Breast epithelium (tissue), 4 donors: ENCODE measurements at regions not wholly inside any gene's neighbourhood (a gene's known extent, or its start where the extent isn't known, plus 50 kb on each side); places are given as distances from the start of the nearest gene placed in this dataset.

ENCODE experiments used
- DNase-seq, 2 donors: peaks; one replicate each; pipeline ENCODE4 v3.0.0-alpha.2; 2019; ENCODE audit warnings: low spot score in 2 of 2
- H3K27ac ChIP-seq, 2 donors: fragments of 200-600 bp; sonication (generic) in 1 of 2; one replicate each; pipeline ENCODE4 v1.5.1; 2016 to 2019; ENCODE audit warnings: mild to moderate bottlenecking in 1 of 2
- H3K27me3 ChIP-seq, 2 donors: fragments of 200-600 bp; sonication (generic) in 1 of 2; one replicate each; pipeline versions ENCODE4 v1.5.1 to v1.6.0; 2017 to 2019; ENCODE audit warnings: control low read depth in 1 of 2, mild to moderate bottlenecking in 1 of 2
- H3K36me3 ChIP-seq: fragments of 200-600 bp; one replicate; pipeline ENCODE4 v1.5.1; 2019
- H3K4me1 ChIP-seq, 2 donors: fragments of 200-600 bp; sonication (generic); one replicate each; pipeline ENCODE4 v1.5.1; 2016 to 2019; ENCODE audit warnings: control low read depth in 1 of 2
- H3K4me3 ChIP-seq, 3 donors: fragments of 200-600 bp; sonication (generic); 1 replicate in 2 of 3; 2 replicates in 1 of 3; pipeline ENCODE4 v1.5.1; 2016 to 2019; ENCODE audit warnings: mild to moderate bottlenecking in 3 of 3, moderate library complexity in 2 of 3
- H3K9me3 ChIP-seq, 2 donors: fragments of 200-600 bp; sonication (generic) in 1 of 2; one replicate each; pipeline ENCODE4 v1.5.1; 2016 to 2019; ENCODE audit warnings: control low read depth in 1 of 2
- CTCF ChIP-seq, 3 donors: fragments of 450-650 bp; IDR thresholded peaks; one replicate each; pipeline ENCODE4 v1.5.1; 2016 to 2017; ENCODE audit warnings: antibody characterized with exemption in 3 of 3, mild to moderate bottlenecking in 3 of 3, moderate library complexity in 3 of 3
- POLR2A ChIP-seq: fragments of 450-650 bp; IDR thresholded peaks from one replicate; pipeline ENCODE4 v1.6.1; 2016; ENCODE audit warnings: antibody characterized with exemption, mild to moderate bottlenecking, moderate library complexity
- POLR2AphosphoS5 ChIP-seq, 3 donors: sonication (generic); formaldehyde crosslinking; IDR thresholded peaks; one replicate each; pipeline ENCODE4 v1.6.1; 2017; ENCODE audit warnings: antibody characterized with exemption in 3 of 3
- intact Hi-C: fragments of 100-400 bp; cut with DNase I; formaldehyde crosslinking; loops from one replicate; pipeline ENCODE4 v1.15.1; 2023; ENCODE audit warnings: low total_unique reads

GRCh38 chr1:4512636-4513035 is 141.8 kb upstream of the AJAP1 start:
- no peak for DNase-seq
- H3K4me1 ChIP-seq: no peaks in the 10 kb centered on the region
- H3K36me3 ChIP-seq: no peaks in the 10 kb centered on the region
- H3K27me3 ChIP-seq: peaks cover 0 to 11% of the 10 kb centered on the region in 2 donors
- no peaks in the 10 kb centered on the region for H3K9me3 ChIP-seq
- H3K4me3 ChIP-seq: no peak overlapping the region
- TF ChIP-seq POLR2A: no peak
- no peak for TF ChIP-seq POLR2AphosphoS5 (IDR thresholded peaks at IDR 0.05)
- TF ChIP-seq CTCF (IDR thresholded peaks at IDR 0.05): no peak
- peak overlapping the region in 1 of 2 donors; percentile 12 for H3K27ac ChIP-seq
- intact Hi-C loops: no loop called here

- TF ChIP-seq POLR2A (no peak), POLR2AphosphoS5 (IDR thresholded peaks at IDR 0.05) (no peak), CTCF (IDR thresholded peaks at IDR 0.05) (no peak)
- Histone ChIP-seq H3K9me3 (no peaks in the 10 kb centered on the region), H3K4me1 (no peaks in the 10 kb centered on the region), H3K27me3 (peaks cover 0 to 11% of the 10 kb centered on the region in 2 donors), H3K4me3 (no peak overlapping the region), H3K27ac (no peak overlapping the region), H3K36me3 (no peaks in the 10 kb centered on the region)
- no peak for DNase-seq
- intact Hi-C loops: no loop called here
Observed at GRCh38 chr1:4513685-4514084, 140.7 kb upstream of the AJAP1 start.

- no peak for TF ChIP-seq POLR2A
- TF ChIP-seq CTCF (IDR thresholded peaks at IDR 0.05): no peak
- no peak for TF ChIP-seq POLR2AphosphoS5 (IDR thresholded peaks at IDR 0.05)
- intact Hi-C loops: no loop called here
Observed at GRCh38 chr1:4515727-4516289, 138.6 kb upstream of the AJAP1 start.

GRCh38 chr1:4516596-4516995 is 137.8 kb upstream of the AJAP1 start:
- peaks cover 0 to 5% of the 10 kb centered on the region in 2 donors for H3K27me3 ChIP-seq
- TF ChIP-seq POLR2A (no peak), CTCF (IDR thresholded peaks at IDR 0.05) (no peak), POLR2AphosphoS5 (IDR thresholded peaks at IDR 0.05) (no peak)
- intact Hi-C loops: no loop called here
- no peaks in the 10 kb centered on the region for H3K4me1 ChIP-seq
- no peak for DNase-seq
- no peak overlapping the region for H3K27ac ChIP-seq
- H3K9me3 ChIP-seq: no peaks in the 10 kb centered on the region
- H3K4me3 ChIP-seq: no peak overlapping the region
- no peaks in the 10 kb centered on the region for H3K36me3 ChIP-seq

More at GRCh38 chr1:4515727-4516289, 138.6 kb upstream of the AJAP1 start:
- Histone ChIP-seq H3K4me3 (no peak overlapping the region), H3K9me3 (no peaks in the 10 kb centered on the region), H3K4me1 (no peaks in the 10 kb centered on the region), H3K27ac (no peak overlapping the region), H3K27me3 (peaks cover 0 to 11% of the 10 kb centered on the region in 2 donors), H3K36me3 (no peaks in the 10 kb centered on the region)
- DNase-seq: no peak

GRCh38 chr1:4517186-4517954 is 137.0 kb upstream of the AJAP1 start:
- no peaks in the 10 kb centered on the region for H3K9me3 ChIP-seq
- intact Hi-C loops: no loop called here
- TF ChIP-seq CTCF (IDR thresholded peaks at IDR 0.05): no peak
- TF ChIP-seq POLR2A: no peak
- TF ChIP-seq POLR2AphosphoS5 (IDR thresholded peaks at IDR 0.05): no peak
- no peak overlapping the region for H3K27ac ChIP-seq
- H3K4me1 ChIP-seq: no peaks in the 10 kb centered on the region
- H3K27me3 ChIP-seq: peaks cover 0 to 5% of the 10 kb centered on the region in 2 donors
- H3K36me3 ChIP-seq: no peaks in the 10 kb centered on the region
- H3K4me3 ChIP-seq: no peak overlapping the region
- no peak for DNase-seq
